HG03175 (cell line): ENCODE measurements at regions not wholly inside any gene's neighbourhood (a gene's known extent, or its start where the extent isn't known, plus 50 kb on each side); places are given as distances from the start of the nearest gene placed in this dataset.
"Not testable (repeated sequence)": the region's sequence is repeated elsewhere in the genome, so short reads cannot be mapped to it uniquely, and the experiment has no call there.

Source experiments
- ATAC-seq: cut with Tn5 transposase; IDR thresholded peaks from one replicate; pipeline ENCODE4 v1.9.1; 2021; ENCODE audit warnings: mild to moderate bottlenecking, moderate library complexity; ENCODE audit not compliant: unreplicated experiment

- ATAC-seq, result no peak
Observed at GRCh38 chrX:129091097-129091496, 432.2 kb downstream of the SMARCA1 start.

GRCh38 chrX:129086802-129087201, 436.5 kb downstream of the SMARCA1 start:
- no peak for ATAC-seq

- not testable (repeated sequence) for ATAC-seq
Observed at GRCh38 chrX:129084291-129084690, 439.0 kb downstream of the SMARCA1 start.

DNA sequence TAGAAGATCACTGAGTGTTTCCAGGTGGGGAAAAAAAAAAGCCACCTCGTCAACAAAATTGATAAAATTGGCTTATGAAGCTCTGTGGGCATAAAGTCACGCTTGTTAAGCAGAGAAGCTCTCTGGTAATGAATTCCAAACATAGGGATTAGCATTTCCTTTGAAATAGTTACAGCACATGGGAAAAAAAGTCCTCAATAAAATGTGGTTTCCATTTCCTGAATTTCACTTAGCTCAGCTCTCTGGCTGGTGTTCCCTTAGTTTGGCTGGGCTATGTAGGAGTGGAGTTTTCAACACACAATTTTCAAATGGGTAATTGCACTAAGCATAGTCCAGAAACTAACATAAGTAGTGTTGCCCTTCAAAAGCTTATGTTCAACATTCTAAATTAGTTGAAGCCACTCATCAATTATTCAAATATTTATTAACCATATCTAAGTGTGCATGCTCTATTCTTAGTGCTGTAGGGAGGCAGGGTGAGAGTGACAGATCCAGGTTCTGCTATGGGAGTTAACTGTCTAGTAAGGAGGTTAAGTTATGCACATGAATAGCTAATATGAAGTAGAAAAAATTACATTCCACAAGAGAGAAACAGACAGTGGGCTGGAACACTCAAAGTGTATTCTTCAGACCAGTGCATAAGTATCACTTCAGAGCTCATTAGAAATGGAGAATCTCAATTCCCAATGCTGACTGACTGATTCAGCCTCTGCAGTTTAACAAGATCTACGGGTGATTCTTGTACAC, 445.7 kb downstream of the SMARCA1 start:
- no peak for ATAC-seq

DNA sequence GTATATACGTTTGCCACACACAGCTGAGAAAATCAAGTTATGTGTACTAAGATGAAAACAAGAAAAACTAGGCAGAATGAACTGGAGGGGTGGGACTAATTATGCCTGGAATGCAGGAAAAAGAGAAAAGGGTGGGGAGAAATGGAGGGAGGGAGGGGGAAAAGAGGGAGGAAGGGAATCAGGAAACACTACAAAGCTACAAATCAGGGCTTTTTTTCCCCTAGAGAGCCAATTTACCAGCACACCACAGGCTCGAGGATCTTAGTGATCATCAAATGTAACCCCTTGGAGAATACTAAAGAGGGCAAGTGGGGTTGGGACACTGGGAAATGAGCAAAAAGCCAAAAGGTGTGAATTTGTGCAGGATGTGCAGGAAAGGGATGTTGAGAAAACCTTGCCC, 451.9 kb downstream of the SMARCA1 start:
- no peak for ATAC-seq

DNA sequence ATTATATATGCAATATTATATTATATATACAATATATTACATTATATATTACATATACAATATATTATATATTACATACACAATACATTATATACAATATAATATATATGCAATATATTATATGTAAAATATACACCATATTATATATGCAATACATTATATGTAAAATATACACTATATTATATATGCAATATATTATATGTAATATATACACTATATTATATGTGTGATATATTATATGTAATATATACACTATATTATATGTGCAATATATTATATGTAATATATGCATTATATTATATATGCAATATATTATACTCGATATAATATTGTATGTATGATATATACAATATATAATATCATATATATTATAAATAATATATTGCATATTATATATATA, 457.4 kb downstream of the SMARCA1 start:
- ATAC-seq, result no peak

DNA sequence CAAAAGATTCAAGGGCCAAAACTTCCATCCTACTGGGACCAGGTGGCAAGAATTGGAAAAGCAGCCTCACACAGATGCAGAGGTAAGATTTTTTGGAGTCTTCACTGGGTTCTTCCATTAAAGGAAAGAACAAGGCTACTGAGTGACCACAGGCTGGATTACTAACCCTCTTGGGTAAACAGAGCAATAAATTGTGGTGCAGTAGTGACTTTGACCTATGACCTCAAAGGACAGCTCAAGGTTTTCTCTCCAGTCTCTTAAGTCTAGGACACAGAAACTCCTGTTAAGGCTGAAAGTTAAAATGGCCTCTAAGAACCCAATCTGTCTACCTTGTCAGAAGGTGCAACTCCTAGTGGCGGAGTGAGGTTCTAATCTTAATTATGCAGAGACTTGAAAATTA, 464.9 kb downstream of the SMARCA1 start:
- ATAC-seq, result no peak

DNA sequence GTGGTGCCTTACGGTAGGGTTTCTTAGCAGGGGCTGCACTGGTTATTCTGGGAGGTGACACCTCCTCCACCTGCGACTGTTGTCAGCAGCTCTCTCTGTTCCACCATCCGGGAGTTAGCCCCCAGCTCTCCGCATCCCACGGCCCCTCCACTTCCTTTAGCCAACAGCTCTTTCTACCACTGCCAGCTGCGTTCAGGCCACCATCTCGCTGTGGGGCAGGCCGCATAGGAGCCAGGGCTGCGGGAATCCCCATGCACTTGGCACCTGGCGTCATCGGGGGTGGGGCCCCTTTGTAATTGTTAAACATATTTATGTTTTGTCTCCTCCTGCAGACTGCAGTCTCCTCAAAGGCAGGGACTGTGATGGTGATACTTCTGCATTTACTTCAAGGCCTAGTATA, 480.2 kb downstream of the SMARCA1 start:
- no peak for ATAC-seq

GRCh38 chrX:129041319-129041718, 482.0 kb downstream of the SMARCA1 start:
- ATAC-seq, result no peak

DNA sequence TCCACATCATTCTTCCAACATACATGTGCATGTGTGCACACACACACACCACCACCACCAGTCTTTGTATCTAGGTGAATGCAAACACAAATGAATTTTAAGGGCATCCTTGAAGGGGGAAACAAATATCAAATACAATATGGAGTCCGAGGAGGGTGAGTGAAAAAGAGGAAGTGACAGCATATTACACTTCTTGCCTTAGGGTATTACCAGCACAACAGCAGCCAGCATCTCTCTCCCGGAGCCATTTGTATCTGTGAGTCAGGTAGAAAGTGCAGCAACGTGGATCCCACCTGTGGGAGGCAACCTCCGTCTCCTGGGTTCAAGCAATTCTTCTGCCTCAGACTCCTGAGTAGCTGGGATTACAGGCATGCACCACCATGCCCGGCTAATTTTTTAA, 483.2 kb downstream of the SMARCA1 start:
- ATAC-seq, result no peak

GRCh38 chrX:129039176-129039575, 484.1 kb downstream of the SMARCA1 start:
- ATAC-seq, result no peak

DNA sequence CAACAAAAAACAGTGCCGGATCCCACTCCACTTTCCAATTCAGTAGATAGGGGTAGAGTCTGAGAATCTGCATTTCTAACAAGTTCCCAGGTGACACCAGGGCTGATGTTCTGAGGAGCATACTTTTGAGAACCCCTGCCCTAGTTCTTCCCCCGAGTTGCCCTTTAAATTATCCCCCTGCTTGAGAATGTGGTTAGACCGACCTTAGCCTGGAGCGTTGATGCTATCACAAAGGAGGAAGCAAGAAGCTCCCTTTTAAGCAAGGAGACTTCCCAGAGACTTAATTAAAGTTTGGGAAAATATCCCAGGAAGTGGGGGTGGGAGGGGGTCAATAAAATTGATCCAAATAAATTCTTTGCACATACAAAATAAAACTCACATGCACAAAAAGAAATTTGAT, 485.9 kb downstream of the SMARCA1 start:
- no peak for ATAC-seq

GRCh38 chrX:129035180-129035579, 488.1 kb downstream of the SMARCA1 start:
- ATAC-seq, result no peak

DNA sequence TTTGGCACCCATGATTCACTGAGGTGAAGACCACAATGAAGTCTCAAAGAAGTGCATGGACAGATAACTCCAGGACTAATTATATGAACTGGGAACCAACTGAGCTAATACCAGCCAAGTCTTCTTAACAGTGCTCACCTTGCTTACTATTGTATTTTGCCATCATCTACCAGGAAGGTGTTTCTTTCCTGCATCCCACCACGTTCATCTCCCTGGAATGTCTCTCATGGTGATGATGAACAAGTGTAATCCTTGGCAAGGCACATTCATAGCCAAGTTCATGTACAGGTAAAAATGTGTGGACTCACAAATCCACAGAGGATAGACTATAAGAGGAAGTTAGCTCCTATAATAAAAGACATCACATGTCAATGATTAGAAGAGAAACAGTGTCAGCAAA, 489.1 kb downstream of the SMARCA1 start:
- ATAC-seq, result no peak

DNA sequence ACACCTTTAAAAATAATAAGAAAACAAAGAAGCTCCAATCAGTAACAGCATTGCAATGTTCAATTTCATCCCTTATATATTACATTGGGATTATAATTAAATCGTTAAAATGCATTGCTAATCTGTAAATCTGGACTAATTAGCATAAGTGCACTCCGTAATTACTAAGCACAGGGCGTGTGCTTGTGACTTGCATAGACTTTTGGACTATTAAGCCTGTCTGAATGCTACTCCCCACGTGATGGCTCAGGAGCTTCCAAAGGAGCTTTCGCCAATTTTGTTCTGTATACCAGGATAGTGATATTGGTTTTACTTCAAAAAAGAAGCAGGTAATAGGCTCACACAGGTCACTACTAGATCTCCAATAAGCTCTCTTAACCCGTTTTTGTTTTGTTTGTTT, 497.1 kb downstream of the SMARCA1 start:
- no peak for ATAC-seq

DNA sequence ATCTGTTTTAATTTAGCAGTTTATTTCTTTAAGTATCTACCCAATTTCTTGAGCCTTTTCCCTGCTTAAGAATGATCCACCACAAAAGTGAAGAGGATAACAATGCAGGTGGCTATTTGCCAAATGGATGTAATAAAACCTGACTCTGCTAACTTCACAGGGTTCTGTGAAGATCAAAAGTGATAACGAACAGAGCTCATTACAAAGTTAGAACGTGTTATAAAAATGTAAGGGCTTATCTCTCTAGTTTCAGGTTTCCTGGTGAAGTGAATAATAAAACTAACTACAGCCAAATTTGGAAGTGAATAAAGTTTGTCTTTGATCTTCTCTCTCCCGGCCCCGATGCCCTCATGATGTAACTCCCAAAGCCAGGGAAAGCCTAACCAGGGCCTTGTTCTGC, 497.9 kb downstream of the SMARCA1 start:
- ATAC-seq, result no peak

DNA sequence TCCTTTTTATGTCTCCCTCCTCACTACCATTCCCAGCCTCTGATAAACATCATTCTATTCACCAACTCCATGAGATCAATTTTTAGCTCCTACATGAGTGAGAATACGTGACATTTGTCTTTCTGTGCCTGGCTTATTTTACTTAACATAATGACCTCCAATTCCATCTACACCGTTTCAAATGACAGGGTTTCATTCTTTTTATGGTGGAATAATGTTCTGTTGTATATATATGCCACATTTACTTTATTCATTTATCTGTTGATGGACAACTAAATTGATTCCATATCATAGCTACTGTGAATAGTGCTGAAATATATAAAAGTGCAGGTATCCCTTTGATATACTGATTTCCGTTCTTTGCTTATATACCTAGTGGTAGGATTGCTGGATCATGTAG, 503.9 kb downstream of the SMARCA1 start:
- no peak for ATAC-seq

DNA sequence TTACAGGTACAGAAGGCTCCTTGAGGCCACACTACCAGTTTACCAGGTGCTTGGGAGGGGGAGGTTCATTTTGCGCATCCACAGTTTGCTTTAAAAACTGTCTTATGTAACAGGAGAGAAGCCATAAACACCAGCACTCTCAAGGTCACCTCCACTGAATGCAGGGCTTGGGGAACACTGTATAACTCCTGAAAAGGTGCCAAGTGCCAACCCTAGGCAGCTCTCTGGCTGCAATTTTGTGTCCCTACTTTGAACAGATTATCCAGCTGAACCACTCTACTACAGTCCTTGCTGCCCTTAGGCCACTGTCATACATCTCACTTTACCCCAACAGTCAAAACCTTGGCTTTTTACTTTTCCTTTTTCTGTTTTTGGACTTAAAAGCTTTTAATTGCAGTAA, 507.9 kb downstream of the SMARCA1 start:
- ATAC-seq, result no peak

- no peak for ATAC-seq
Observed at GRCh38 chrX:129013574-129013973, 509.7 kb downstream of the SMARCA1 start.

GRCh38 chrX:129007631-129008030, 515.7 kb downstream of the SMARCA1 start:
- no peak for ATAC-seq

DNA sequence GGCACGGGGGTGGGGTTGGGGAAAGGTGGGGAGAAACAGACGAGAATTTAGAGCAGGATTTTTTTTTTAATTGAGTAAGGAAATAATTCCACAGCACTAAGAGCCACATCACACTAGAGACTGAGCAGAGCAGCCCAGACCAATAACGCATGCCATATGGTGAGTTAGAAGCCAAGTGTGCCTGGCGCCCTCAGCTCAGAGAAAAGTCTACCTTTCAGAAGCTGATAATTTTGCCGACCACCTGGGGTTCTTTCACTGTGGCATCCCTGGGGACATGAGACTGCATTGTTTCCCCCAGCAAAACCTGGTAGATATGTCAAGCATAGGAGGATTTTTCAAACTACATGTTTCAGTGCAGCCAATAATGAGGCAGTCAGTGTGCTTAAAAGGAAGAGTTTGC, 516.8 kb downstream of the SMARCA1 start:
- no peak for ATAC-seq

GRCh38 chrX:129000797-129001196, 522.5 kb downstream of the SMARCA1 start:
- no peak for ATAC-seq

GRCh38 chrX:129000018-129000417, 523.3 kb downstream of the SMARCA1 start:
- no peak for ATAC-seq
